K562 (cell line): ENCODE measurements at regions not wholly inside any gene's neighbourhood (a gene's known extent, or its start where the extent isn't known, plus 50 kb on each side); places are given as distances from the start of the nearest gene placed in this dataset.

Source experiments
- ATAC-seq: fragments of 200-7000 bp; cut with Tn5 transposase; 3 replicates; pipeline ENCODE4 v1.9.1; 2020; ENCODE audit warnings: moderate library complexity
- BruUV-seq: library from RNA; stranded (reverse); fragments of 400-500 nt; replicated peaks from 2 replicates; lab custom pipeline; 2021; lab: Mats Ljungman, UMichigan
- CTCF ChIA-PET: fragments of 300-600 bp; formaldehyde crosslinking; extraction: SDS; loops from one replicate; lab custom pipeline; 2021; ENCODE audit warnings: low intra/inter-chr PET ratio; lab: Yijun Ruan, JAX
- POLR2A ChIA-PET: fragments of 300-600, 350-650 bp; sonication (Branson Sonifier 250); formaldehyde crosslinking; extraction: SDS; loops from one replicate; lab custom pipeline; 2021; ENCODE audit warnings: antibody characterized with exemption, inconsistent platforms; lab: Yijun Ruan, JAX
- DNase-seq, 4 experiments: peaks; one replicate each; pipeline versions ENCODE4 v3.0.0 to v3.0.0-alpha.2; 2011 to 2018; ENCODE audit warnings: low spot score in 3 of 4, mixed read lengths in 3 of 4; ENCODE audit errors: extremely low read depth in 1 of 4
- FAIRE-seq: peaks from 2 replicates; lab custom pipeline; 2011; peaks lifted over from hg19 to GRCh38; lab: Jason Lieb, UNC
- H2AFZ ChIP-seq: 2 replicates; pipeline ENCODE4 v1.6.0; 2011; ENCODE audit warnings: low read depth, low read length, control low read depth, inconsistent platforms
- H3K27ac ChIP-seq: fragments of 200-600 bp; 3 replicates; pipeline ENCODE4 v1.8.0; 2011; ENCODE audit warnings: low read depth, mild to moderate bottlenecking, control low read depth, inconsistent platforms, low read length, moderate library complexity, mixed read lengths; ENCODE audit errors: extremely low read depth
- H3K27me3 ChIP-seq, 2 experiments: fragments of 300-600 bp in 1 of 2; 2 replicates in 1 of 2; 3 replicates in 1 of 2; pipeline versions ENCODE4 v1.6.0 to v1.8.0; 2011; ENCODE audit warnings: inconsistent platforms in 2 of 2, low read length in 2 of 2, mild to moderate bottlenecking in 1 of 2, mixed read lengths in 1 of 2, moderate library complexity in 1 of 2; ENCODE audit not compliant: control insufficient read depth in 2 of 2, insufficient read depth in 2 of 2
- H3K36me3 ChIP-seq: fragments of 300-600 bp; 3 replicates; pipeline ENCODE4 v1.8.0; 2011; ENCODE audit warnings: mild to moderate bottlenecking, low read length, inconsistent platforms; ENCODE audit not compliant: control insufficient read depth, insufficient read depth
- H3K4me1 ChIP-seq, 2 experiments: fragments of 200-600 bp in 1 of 2; replicated peaks in 1 of 2; 2 replicates in 1 of 2; 3 replicates in 1 of 2; pipeline versions ENCODE4 v1.5.1 to v1.8.0; 2011; ENCODE audit warnings: inconsistent platforms in 2 of 2, low read length in 2 of 2, mild to moderate bottlenecking in 1 of 2, mixed read lengths in 1 of 2, moderate library complexity in 1 of 2; ENCODE audit not compliant: control insufficient read depth in 2 of 2, insufficient read depth in 2 of 2
- H3K4me2 ChIP-seq: 2 replicates; pipeline ENCODE4 v1.6.1; 2011; ENCODE audit warnings: low read length, control low read depth, inconsistent platforms, mixed read lengths; ENCODE audit not compliant: insufficient read depth
- H3K4me3 ChIP-seq: fragments of 200-600 bp; sonication (generic), shearing (Covaris generic); 2 replicates; pipeline ENCODE4 v1.5.1; 2016; ENCODE audit warnings: control low read depth, inconsistent platforms
- H3K79me2 ChIP-seq: fragments of 200-600 bp; 3 replicates; pipeline ENCODE4 v1.8.0; 2011; ENCODE audit warnings: low read length, inconsistent platforms; ENCODE audit not compliant: control insufficient read depth, insufficient read depth
- H3K9ac ChIP-seq, 2 experiments: 2 replicates each; pipeline versions ENCODE4 v1.6.0 to v1.6.1; 2011; ENCODE audit warnings: low read depth in 2 of 2, low read length in 2 of 2, control low read depth in 1 of 2, inconsistent platforms in 1 of 2, mild to moderate bottlenecking in 1 of 2, mixed read lengths in 1 of 2; ENCODE audit not compliant: insufficient read depth in 1 of 2
- H3K9me1 ChIP-seq: one replicate; pipeline ENCODE4 v1.6.0; 2011; ENCODE audit warnings: inconsistent platforms, mild to moderate bottlenecking, low read length, moderate library complexity; ENCODE audit not compliant: control insufficient read depth, insufficient read depth
- H3K9me3 ChIP-seq: replicated peaks from 2 replicates; pipeline ENCODE4 v1.5.1; 2011; ENCODE audit warnings: low read depth, low read length, inconsistent platforms; ENCODE audit not compliant: control insufficient read depth, insufficient read depth
- H4K20me1 ChIP-seq: replicated peaks from 2 replicates; pipeline ENCODE4 v1.6.1; 2011; ENCODE audit warnings: low read length, inconsistent platforms, mixed read lengths; ENCODE audit not compliant: control insufficient read depth, insufficient read depth
- CBX1 ChIP-seq: sonication (generic); IDR thresholded peaks from 2 replicates; pipeline ENCODE4 v1.6.1; 2016; ENCODE audit warnings: antibody characterized with exemption, low read depth, mild to moderate bottlenecking
- EHMT2 ChIP-seq: fragments of 450-650 bp; IDR thresholded peaks from 2 replicates; pipeline ENCODE4 v1.6.1; 2018; ENCODE audit warnings: antibody characterized with exemption
- GABPA ChIP-seq: fragments of 200-800 bp; sonication (Bioruptor generic); conservative IDR thresholded peaks from 2 replicates; pipeline ENCODE4 v1.6.1; 2016; ENCODE audit warnings: low read depth, missing genetic modification characterization, missing compliant biosample characterization
- GABPB2 ChIP-seq: fragments of 250-450 bp; sonication (Bioruptor Pico); conservative IDR thresholded peaks from 2 replicates; pipeline ENCODE4 v1.5.1; 2021; ENCODE audit warnings: mild to moderate bottlenecking
- HSF4 ChIP-seq: fragments of 250-450 bp; sonication (Bioruptor Pico); IDR thresholded peaks from 2 replicates; pipeline ENCODE4 v2.1.2; 2022; ENCODE audit warnings: mild to moderate bottlenecking, moderate library complexity, borderline replicate concordance
- NCOA2 ChIP-seq, 2 experiments: fragments of 450-650 bp; IDR thresholded peaks; 2 replicates each; pipeline ENCODE4 v1.6.1; 2018; ENCODE audit warnings: mild to moderate bottlenecking in 2 of 2, moderate library complexity in 1 of 2; ENCODE audit not compliant: partially characterized antibody in 2 of 2
- NRF1 ChIP-seq, 2 experiments: fragments of 450-650 bp; IDR thresholded peaks in 1 of 2; conservative IDR thresholded peaks in 1 of 2; 2 replicates each; pipeline ENCODE4 v1.6.1; 2014; ENCODE audit warnings: mild to moderate bottlenecking in 2 of 2
- SIX5 ChIP-seq, 2 experiments: IDR thresholded peaks; 2 replicates each; pipeline ENCODE4 v1.6.1; 2011; ENCODE audit warnings: low read length in 2 of 2, borderline replicate concordance in 1 of 2, low read depth in 1 of 2, mild to moderate bottlenecking in 1 of 2, moderate library complexity in 1 of 2; ENCODE audit not compliant: insufficient read depth in 1 of 2
- SP1 ChIP-seq: sonication (generic); formaldehyde crosslinking; IDR thresholded peaks from 2 replicates; pipeline ENCODE4 v1.8.1; 2022; ENCODE audit warnings: mild to moderate bottlenecking, missing genetic modification reagents
- ZKSCAN3 ChIP-seq: fragments of 250-450 bp; sonication (Bioruptor Pico); IDR thresholded peaks from 2 replicates; pipeline ENCODE4 v1.4.0; 2020
- ZNF134 ChIP-seq: fragments of 250-450 bp; sonication (Bioruptor Pico); conservative IDR thresholded peaks from 2 replicates; pipeline ENCODE4 v1.4.0; 2020
- ZNF24 ChIP-seq: fragments of 450-650 bp; IDR thresholded peaks from 2 replicates; pipeline ENCODE4 v1.6.1; 2016
- ZNF589 ChIP-seq: fragments of 200-800 bp; sonication (Bioruptor generic); IDR thresholded peaks from 2 replicates; pipeline ENCODE4 v1.6.1; 2016; ENCODE audit warnings: low read depth, missing genetic modification characterization, missing compliant biosample characterization
- WGBS: fragments of 100-300 bp; shearing (Covaris generic); methylation state at CpG from one replicate; pipeline ENCODE4 v1.1.6; 2016; ENCODE audit warnings: low coverage, mixed read lengths; ENCODE audit not compliant: insufficient coverage; ENCODE audit errors: missing lambda C conversion rate; 5-methylcytosine and 5-hydroxymethylcytosine counted together
- in situ Hi-C: fragments of 300-500 bp; cut with MboI; formaldehyde crosslinking; loops from 4 replicates; pipeline ENCODE4 v1.15.0; 2018; ENCODE audit warnings: inconsistent platforms, mixed read lengths
- intact Hi-C: fragments of 100-400 bp; cut with micrococcal nuclease; formaldehyde crosslinking; loops from 2 replicates; pipeline ENCODE4 v1.14.2; 2022
- TF ChIP-seq, protein P1 (sequence below): fragments of 250-450 bp; sonication (Bioruptor Pico); IDR thresholded peaks from 2 replicates; pipeline ENCODE4 v1.5.0; 2021; ENCODE audit warnings: mild to moderate bottlenecking, moderate library complexity
- TF ChIP-seq, protein P2 (sequence below): fragments of 450-650 bp; IDR thresholded peaks from 2 replicates; pipeline ENCODE4 v1.7.0; 2016; ENCODE audit warnings: borderline replicate concordance
- TF ChIP-seq, protein P3 (sequence below): sonication (generic); formaldehyde crosslinking; IDR thresholded peaks from 2 replicates; pipeline ENCODE4 v1.8.0; 2022; ENCODE audit warnings: missing genetic modification reagents, mild to moderate bottlenecking, borderline replicate concordance

- no TSS peak for BruUV-seq
- Histone ChIP-seq H3K36me3 (no peaks in the 10 kb centered on the region), H4K20me1 (no peaks in the 10 kb centered on the region), H3K79me2 (no peaks in the 10 kb centered on the region), H3K4me3 (no peak overlapping the region), H3K27me3 (peaks cover 0 to 4% of the 10 kb centered on the region in 2 experiments; a peak in 1 of 5 replicates), H3K9ac (no peak overlapping the region), H3K9me3 (no peaks in the 10 kb centered on the region), H3K4me2 (no peak overlapping the region), H3K4me1 (no peaks in the 10 kb centered on the region), H3K27ac (no peak overlapping the region), H3K9me1 (no peaks in the 10 kb centered on the region), H2AFZ (no peak overlapping the region)
- in situ Hi-C loops = no loop called here
- no peak for FAIRE-seq
- intact Hi-C loops = no loop called here
- 0% methylated on average over 10 of the region's 10 CpGs for WGBS
- CTCF ChIA-PET = no interaction called here
- POLR2A ChIA-PET = no interaction called here
- DNase-seq = peak in 1 of 4 experiments; percentile 3
- TF ChIP-seq ZKSCAN3 (CRISPR knock-in tag) = no peak
- no peak for TF ChIP-seq ZNF134 (CRISPR knock-in tag)
- no peak for TF ChIP-seq HSF4 (CRISPR knock-in tag)
- TF ChIP-seq GABPA (tag) = no peak
- TF ChIP-seq, protein P1, sequence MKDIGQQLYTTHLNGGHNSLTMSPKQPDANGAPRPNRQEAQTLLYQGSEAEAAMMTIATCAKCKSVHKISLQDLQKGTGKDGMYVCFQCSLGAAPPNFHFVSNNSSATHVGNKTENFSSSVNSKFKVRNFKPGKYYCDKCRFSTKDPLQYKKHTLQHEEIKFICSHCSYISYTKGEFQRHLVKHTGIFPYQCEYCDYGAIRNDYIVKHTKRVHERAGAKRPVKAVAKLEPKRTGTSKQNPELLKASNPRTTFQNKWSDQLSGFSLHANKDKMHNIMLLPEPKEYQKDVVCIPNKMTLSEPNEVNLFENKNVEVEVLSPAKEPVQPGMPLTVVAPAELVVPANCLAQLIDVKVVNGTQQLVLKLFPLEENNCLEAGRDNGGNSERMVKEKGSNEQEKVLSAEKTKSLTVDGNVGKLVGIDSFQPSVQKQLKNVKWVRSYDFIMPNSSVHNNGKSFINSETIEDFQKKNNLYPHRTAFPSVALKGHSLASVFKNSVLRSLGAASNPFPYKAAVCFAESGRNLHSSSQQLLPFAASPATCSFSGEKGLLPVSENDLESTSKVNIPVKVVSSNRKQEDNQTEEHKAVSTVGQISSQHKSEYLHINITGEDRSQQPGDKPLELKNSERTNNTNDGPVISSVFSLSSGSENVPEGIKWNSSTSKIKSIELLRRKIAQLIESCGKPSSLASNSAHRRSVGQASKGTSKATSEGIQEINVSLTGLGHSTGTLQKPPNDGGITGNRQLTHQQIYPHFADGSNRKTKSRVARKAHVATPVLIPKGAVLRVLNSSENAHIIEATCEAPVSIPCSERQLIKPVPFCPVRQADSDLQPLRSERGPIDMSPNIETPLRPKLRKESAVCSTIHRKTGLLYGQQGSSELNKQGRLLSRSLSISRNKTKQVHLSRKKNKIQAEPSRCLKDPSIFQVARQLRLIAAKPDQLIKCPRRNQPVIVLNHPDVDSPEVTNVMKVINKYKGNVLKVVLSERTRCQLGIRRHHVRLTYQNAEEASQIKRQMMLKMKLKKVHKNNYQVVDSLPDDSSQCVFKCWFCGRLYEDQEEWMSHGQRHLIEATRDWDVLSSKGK (CRISPR knock-in tag) = no peak
- TF ChIP-seq, protein P2, sequence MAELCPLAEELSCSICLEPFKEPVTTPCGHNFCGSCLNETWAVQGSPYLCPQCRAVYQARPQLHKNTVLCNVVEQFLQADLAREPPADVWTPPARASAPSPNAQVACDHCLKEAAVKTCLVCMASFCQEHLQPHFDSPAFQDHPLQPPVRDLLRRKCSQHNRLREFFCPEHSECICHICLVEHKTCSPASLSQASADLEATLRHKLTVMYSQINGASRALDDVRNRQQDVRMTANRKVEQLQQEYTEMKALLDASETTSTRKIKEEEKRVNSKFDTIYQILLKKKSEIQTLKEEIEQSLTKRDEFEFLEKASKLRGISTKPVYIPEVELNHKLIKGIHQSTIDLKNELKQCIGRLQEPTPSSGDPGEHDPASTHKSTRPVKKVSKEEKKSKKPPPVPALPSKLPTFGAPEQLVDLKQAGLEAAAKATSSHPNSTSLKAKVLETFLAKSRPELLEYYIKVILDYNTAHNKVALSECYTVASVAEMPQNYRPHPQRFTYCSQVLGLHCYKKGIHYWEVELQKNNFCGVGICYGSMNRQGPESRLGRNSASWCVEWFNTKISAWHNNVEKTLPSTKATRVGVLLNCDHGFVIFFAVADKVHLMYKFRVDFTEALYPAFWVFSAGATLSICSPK = no peak
- no peak for TF ChIP-seq GABPB2 (CRISPR knock-in tag)
- TF ChIP-seq NCOA2 (IDR thresholded peaks at IDR 0.05; ENCODE audit: partially characterized antibody in 2 of 2) = no peak
- TF ChIP-seq ZNF589 = no peak
- TF ChIP-seq ZNF24 = no peak
- TF ChIP-seq EHMT2 = no peak
- TF ChIP-seq NRF1 (conservative IDR thresholded peaks at IDR 0.05 in 1 of 2, IDR thresholded peaks at IDR 0.05 in 1 of 2) = no peak
- TF ChIP-seq, protein P3, sequence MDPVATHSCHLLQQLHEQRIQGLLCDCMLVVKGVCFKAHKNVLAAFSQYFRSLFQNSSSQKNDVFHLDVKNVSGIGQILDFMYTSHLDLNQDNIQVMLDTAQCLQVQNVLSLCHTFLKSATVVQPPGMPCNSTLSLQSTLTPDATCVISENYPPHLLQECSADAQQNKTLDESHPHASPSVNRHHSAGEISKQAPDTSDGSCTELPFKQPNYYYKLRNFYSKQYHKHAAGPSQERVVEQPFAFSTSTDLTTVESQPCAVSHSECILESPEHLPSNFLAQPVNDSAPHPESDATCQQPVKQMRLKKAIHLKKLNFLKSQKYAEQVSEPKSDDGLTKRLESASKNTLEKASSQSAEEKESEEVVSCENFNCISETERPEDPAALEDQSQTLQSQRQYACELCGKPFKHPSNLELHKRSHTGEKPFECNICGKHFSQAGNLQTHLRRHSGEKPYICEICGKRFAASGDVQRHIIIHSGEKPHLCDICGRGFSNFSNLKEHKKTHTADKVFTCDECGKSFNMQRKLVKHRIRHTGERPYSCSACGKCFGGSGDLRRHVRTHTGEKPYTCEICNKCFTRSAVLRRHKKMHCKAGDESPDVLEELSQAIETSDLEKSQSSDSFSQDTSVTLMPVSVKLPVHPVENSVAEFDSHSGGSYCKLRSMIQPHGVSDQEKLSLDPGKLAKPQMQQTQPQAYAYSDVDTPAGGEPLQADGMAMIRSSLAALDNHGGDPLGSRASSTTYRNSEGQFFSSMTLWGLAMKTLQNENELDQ (CRISPR knock-in tag) = no peak
- TF ChIP-seq CBX1 = no peak
- TF ChIP-seq SP1 (CRISPR knock-in tag) = no peak
- no peak for TF ChIP-seq SIX5 (IDR thresholded peaks at IDR 0.05; ENCODE audit: borderline replicate concordance in 1 of 2, insufficient read depth in 1 of 2, low read depth in 1 of 2, low read length in 2 of 2)
- no peak for ATAC-seq
Measured at GRCh38 chr1:5564578-5565257, 427.5 kb downstream of the NPHP4 start.
